ENCODE measurements at regions not wholly inside any gene's neighbourhood (a gene's known extent, or its start where the extent isn't known, plus 50 kb on each side); places are given as distances from the start of the nearest gene placed in this dataset.

DNA sequence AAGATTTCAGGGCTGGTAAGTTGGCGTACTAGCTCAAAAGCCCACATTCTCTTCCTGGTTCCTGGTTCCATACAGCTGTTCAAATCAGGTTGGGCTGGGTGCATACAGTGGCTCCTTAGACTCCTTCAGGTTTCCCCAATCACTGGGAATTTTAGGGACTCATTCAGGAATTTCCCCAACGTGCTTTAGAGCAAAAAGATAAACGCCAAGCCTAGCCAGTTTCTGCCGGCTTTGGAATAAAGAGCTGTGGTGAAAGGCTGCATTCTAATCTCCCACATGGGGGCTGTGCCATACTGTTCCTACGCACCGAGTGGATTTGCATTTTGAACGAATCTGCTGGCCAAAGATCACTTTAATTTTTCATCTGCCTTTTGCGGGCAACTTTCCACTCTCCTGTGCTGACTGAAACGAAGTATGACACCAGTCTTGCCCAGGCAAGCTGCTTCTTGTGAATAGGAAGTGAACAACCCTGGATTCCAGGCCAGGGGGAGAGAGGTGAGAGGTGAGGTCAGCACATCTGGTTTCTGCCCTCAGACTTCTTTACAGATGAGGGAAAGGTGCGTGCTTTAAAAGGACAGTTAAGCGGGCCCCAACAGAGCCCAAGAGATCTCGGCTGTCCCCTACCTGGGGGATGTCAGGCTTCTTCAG, 184.2 kb upstream of the PDZRN3 start:
- DNase-seq (ENCODE audit: low spot score), result no peak

DNA sequence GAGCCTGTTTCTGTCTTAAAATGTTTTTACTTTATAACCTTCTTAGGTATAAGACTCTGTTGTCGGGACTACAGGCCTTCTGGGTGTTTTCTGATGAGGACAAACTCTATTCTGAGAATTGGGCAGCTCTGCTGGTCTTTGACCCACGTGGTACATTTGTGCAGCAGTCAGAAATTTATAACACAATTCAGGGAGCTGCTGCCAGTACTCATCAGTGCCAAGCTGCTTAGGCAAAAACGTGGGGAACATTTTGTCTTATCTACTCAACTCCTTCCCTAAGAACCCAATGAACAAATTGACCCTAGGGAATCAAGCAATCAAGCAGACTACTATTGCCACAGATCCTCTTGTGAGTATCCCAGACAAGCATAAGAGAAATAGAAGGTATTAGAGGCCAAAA, 180.7 kb upstream of the PDZRN3 start:
- no peak for DNase-seq (ENCODE audit: low spot score)

DNA sequence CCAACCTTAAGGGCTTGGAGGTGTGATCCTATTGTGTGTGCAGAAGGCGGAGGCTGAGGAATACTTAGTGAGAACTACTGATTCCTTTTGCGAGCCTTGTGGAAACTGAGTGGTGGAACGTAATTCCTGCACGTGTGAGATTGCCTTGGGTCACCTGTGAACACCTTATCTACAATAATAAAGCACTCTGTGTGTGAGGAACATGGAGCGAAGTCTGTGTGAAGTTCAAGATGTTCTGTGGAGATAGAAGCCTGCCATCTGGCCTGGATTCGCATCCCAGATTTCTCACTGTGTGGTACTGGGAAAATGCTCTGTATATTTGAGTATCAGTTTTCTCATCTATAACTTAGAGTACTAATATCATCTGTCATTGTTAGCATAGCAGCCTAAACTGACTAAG, 179.5 kb upstream of the PDZRN3 start:
- no peak for DNase-seq (ENCODE audit: low spot score)

DNA sequence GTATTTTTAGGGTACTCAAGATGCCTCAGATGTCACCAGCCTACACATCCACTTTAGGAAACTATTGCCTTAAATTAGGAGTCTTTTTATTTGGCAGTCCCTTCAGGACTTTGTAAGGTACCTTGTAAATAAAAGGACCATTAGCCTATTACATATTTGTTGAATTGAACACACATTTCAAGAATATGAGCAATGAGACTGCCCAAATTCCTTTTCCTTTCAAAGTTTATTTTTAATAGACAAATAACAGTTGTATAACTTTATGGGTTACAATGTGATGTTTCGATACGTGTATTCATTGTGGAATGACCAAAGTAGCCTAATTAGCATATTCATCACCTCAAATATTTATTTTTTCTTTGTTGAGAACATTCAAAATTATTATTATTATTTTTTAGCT, 176.7 kb upstream of the PDZRN3 start:
- no peak for DNase-seq (ENCODE audit: low spot score)

DNA sequence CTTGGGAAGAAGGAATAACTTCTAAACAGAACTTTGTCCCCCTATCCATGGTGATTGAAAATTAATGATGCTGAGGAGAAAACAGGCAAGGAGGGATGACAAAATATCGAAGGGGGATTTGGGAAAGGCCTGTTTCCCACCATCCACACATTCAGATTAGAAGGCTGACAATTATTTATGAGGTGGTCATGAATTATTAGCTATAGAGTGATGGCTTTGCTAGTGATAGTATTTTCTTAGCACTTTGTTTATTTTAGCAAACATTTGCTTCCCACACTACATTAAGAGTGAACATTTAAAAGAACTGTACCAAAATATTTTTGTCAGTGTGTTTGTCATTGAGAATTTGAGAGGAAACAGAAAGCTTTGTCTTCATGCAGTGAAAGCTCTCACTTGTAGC, 172.6 kb upstream of the PDZRN3 start:
- no peak for DNase-seq (ENCODE audit: low spot score)

DNA sequence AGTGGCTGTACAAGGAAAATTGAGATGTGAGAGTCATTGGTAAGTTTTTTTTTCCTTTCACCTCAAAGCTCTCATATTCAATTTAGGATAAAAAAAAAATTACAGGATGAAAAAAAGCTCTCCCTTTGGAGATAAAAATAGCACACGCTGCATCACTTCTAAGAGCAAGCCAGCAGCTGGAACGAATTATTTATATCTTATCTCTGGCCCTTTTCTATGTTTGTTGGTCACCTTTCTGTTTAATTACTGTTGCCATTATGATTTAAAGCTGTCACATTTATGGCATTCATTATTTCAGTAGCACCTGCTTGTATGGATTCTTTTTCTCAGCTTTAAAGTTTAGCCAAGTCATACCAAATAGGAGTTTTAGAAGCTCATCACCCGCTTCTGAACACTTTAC, 171.6 kb upstream of the PDZRN3 start:
- no peak for DNase-seq (ENCODE audit: low spot score)

DNA sequence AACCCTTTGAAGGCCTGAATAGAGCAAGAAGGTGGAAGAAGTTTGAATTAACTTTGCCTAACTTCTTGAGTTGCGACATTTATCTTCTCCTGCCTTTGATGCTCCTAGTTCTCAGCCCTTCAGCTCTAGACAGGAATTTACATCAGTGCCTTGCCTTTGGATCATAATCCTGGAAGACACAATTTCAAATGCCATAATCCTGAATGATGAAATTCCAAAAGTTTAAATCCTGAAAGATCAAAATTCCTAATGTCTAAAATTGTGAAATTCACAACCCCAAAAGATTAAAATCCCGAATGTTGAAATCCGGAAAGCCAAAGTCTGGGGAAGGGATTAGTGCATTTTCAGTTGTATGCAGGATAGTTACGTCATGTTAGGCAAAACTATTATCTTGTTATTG, 166.6 kb upstream of the PDZRN3 start:
- no peak for DNase-seq (ENCODE audit: low spot score)

DNA sequence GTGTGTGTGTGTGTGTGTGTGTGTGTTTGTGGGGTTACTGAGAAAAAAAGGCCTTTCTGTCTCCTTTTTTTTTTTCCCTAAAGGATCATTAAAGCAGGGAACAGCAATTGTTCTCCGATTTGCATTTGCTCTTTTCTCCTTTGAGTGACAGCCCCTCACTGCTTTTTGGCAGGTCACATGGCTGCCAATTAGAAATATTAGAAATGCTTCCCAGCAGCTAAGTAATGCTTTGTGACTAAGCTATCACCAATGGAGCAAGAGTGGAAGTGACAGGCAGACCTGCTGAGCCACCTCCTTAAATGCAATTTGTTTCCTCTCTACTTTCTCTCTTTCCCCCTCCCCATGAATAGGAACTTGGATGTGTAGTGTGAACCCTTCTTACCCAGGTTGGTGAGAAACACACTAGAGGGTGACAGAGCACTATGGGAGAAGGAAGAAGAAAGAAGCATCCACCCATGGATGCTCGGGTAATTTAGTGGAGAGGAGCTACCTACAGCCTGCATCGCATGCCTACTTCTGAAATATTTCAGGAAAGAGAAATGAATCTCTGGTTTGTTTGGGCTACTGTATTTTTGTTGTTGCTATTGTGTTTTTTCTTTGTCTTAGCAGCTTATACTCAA, 165.2 kb upstream of the PDZRN3 start:
- DNase-seq (ENCODE audit: low spot score), result no peak

DNA sequence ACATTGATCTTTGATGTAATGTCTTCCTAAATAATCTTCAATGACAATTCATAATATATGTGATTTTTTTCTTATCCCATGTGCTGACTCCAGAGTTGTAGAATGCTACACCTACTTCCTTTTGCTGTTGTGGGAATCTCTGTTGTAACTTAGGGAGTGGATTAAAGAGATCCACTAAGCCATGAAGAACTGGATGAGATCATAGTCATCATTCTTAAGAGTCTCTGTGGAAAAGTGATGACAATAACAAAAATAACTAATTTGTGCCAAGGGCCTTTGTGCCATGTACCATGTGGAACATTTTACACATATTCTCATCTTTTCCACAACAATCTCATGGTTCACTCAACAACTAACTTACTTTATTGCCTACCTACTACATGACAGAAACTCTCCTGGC, 162.9 kb upstream of the PDZRN3 start:
- no peak for DNase-seq (ENCODE audit: low spot score)

DNA sequence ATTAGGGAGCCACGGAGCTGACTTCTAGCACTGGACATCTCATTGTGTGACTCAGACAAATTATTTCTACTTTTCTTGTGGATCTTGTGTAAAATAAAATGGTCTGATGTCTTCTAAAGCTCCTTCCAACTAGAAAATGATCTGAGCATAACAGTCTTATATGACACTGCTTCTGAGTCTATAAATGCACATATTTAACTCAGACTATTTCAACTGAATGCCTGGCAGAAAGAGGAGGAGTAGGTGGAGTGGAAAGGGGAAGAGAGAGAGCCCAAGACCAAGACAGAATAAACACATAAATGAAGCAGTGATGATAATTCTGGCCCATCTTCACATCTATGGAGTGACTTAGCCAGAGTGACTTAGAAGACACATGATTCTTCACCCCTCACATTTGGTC, 162.3 kb upstream of the PDZRN3 start:
- no peak for DNase-seq (ENCODE audit: low spot score)

DNA sequence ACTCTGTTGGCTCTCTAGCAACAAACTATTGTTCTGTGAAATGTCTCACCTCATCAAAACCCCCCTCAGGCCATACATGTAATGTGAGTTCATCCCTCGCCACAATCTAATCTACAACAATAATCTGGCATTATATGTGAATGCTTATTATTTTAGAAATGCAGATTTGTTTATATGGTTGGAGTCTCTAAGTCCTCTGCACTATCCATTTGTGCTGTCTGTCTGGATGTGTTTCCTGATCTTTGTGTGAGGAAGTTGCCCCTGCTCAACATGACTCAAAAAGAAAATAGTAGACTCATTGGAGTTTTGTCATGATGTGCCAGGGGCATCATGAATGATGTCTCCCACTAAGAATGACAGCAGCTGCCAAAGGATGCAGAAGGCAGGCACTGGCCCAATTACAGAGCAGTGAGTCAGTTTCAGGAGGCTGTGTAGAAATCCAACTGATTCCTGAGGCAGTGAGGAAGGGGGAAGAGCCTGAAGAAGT, 161.6 kb upstream of the PDZRN3 start:
- no peak for DNase-seq (ENCODE audit: low spot score)

DNA sequence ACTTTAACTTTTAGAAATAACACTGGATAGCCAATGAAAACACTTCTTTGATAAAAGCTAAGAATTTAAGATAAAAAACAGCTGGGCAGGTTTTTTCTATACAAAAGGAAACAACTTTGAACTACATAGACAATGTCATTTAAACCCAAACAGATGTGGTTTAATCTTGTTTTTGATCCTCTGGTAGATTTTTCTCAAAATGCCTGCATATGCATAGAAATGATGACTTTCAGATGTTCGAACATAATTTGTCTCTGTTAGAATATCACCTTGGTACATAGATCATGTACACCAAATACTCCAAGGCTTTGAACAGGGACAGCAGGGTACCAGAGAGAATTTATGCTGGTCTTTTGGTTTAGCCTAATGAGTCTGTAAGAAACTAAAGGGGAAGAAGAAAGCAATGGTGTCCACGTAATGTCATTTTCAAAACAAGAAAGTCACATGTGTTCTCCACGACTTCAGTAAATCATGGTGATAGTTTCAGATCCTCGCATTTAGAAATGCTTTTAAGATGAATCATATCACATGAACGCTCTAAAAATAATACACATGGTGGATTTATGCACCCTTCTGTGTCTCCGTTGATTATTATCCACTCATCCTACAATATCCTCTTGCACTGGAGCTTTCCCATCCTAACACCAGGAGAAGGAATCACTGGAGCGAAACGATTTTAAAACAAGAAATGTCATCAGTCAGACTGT, 160.1 kb upstream of the PDZRN3 start:
- no peak for DNase-seq (ENCODE audit: low spot score)

DNA sequence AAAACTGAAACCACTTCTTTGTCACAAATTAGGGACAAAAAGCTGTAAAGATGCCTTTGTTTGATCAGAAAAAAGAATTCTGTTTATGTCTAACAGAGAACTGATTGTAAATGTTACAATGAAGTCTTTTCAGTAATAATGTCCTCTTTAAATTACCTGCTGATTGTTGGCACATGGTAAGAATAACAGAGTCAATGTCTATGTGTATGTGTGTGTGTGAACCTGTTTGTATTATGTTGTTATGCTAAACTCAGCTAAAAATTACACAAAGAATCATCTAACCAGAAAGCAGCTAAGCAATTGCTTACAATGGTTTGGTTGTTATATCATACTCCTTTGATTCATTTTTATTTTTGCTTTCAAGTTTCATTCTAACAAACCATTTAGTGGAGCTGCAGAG, 159.1 kb upstream of the PDZRN3 start:
- DNase-seq (ENCODE audit: low spot score), result no peak

DNA sequence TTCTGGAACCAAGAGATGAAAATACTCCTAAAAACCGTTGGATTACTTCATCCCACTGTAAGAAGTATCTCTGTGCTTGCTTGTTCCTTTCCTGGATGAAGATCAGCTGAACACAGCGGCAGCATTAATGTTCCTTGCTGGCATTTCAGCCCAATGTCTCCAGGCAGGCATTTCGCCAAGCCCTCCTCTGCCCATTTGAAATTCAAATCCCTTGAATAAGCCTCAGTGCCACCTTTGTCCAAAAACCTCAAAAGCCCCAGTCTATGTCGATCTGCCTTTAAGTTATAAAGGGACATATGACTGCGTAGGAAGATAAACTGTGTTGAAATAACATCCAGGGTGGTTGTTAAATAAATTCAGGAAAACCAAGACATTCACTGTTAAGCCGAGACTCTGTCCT, 156.8 kb upstream of the PDZRN3 start:
- no peak for DNase-seq (ENCODE audit: low spot score)

DNA sequence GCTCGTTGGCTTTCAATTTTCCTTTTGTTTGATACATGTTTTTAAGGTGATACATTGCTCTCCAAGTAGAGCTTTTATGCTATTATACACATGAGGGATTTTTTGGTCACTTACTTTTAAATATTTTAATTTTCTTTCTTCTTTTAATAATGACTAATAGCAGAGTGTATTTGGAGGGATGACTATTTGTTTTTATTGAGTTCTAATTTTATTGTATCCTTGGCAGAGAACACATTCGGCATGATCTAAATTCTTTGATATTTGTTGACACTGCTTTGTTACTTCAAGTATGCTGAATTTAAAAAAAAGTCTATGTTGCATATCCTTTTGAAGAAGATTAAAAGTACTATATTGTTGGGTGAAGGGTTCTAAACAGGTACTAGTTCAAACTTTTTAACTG, 149.9 kb upstream of the PDZRN3 start:
- no peak for DNase-seq (ENCODE audit: low spot score)

DNA sequence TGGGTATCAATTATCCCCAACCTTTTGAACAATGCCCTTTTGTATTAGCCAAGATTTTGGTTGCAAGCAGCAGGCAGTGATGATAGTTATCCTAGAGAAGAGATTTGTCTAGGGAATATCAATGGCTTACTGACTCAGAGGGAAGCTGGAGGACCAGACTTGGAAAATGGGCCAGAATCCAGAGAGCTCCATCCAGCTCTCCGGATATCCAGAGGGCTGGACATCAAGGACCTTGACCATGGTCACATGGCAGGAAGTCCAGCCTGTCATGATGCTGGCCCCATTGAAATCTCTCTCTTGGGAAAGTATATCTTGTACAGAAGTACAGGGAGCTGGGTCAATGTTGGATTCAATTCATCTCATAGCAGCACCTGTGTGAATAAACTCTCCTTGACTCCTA, 148.5 kb upstream of the PDZRN3 start:
- DNase-seq (ENCODE audit: low spot score), result no peak

DNA sequence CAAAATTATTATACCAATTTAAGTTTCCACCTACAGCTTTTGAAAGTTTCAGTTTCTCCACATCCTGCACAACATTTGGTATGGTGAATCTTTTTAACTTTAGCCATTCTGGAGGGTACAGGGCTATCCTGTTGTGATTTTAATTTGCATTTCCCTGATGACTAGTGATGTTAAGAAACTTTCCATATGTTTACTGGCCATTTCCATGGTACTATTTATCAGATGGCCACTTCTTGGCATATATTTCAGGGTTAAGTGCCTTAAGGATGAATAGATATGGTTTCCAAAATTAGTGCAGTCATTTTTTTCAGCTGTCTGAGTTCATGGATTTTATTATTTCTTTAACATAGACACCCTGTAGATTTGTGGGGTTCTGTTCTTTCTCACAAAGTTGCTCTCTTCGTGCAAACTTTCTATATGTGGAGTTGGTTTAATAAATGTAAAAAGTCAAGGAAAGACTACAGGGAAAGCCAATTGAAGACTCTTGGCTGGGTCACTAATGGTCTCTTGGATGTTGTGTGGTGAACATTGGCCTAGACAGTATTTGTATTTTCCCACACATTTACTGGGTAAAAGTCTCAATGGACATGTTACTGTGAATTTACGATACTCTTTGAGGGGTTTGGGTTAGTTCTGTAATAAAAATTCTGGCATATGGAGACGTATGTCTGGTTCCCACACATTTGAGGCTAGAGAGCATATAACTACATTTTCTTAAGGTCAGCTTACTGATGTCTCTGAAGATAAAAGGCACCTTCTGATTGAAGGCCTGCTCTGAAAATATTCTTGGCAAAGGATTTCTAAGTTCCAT, 147.5 kb upstream of the PDZRN3 start:
- DNase-seq (ENCODE audit: low spot score), result no peak

DNA sequence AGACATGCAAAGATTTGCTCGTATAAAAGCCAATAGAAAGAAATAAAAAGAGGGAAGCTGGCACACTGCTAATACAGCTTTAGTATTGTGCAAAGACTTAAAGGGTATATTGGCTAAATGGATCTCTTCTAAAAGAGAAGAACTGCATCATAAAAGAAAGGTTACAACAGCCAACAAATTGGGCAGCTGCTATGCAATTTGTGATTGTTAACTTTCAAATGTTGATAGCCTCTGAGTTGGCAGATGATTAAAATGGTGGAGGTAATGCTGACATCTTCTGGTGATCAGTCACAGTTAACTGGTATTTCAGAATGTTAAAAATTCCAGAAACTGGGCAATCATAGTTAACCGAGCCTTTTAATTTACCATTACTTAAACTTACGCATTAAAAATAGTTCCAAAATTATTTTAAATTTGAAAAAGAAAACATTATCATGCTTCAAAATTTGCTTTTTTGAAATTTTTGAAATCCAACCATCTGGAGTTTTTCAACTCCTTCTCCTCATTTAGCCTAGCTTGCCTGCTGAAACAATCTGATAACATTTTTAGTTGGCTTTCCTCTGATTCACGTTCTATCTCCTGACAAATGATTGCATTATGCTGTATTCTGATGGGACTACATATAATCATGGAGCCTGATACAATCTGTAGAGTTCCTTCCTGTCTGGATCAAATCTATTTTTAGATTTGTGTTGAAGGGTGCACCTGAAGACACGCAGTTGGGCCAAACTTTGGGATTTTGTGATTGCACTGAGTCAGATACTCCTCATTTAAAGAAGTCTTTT, 144.0 kb upstream of the PDZRN3 start:
- DNase-seq (ENCODE audit: low spot score), result no peak

DNA sequence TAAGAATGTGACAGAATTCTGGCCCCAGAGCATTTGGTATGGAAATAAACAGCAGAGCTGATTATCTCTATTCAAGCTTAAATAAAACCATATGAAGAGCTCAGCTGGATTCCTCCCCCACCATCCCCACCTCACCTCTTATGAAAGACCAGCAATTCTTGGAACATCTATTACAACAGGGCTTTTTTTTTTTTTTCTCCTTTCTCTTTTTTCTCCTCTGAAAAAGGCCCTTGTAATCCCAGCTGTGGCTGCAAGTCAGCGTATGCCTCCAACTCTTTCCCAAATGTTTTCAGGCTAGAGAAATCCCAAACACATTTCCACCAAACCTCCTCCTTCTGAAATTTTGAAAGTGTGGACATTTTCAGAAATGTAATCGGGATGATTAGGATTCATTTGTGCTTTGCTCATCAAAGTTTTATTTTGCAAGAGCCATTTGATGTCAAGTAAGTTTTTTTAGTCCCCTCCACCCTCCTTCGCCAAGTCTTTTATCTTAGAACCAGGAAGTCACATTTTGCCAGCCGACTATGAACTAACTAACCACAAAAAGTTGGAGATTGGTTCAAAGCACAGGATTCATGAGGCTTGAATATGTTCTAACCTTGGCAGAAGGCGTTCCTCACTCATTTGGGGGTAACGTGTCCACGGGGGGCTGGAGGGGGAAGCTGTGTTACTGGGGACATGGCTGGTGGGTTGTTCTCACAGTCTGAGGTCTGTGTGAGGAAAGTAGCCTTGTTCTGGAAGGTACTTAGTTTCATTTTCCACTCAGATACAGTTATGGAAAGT, 142.0 kb upstream of the PDZRN3 start:
- no peak for DNase-seq (ENCODE audit: low spot score)

DNA sequence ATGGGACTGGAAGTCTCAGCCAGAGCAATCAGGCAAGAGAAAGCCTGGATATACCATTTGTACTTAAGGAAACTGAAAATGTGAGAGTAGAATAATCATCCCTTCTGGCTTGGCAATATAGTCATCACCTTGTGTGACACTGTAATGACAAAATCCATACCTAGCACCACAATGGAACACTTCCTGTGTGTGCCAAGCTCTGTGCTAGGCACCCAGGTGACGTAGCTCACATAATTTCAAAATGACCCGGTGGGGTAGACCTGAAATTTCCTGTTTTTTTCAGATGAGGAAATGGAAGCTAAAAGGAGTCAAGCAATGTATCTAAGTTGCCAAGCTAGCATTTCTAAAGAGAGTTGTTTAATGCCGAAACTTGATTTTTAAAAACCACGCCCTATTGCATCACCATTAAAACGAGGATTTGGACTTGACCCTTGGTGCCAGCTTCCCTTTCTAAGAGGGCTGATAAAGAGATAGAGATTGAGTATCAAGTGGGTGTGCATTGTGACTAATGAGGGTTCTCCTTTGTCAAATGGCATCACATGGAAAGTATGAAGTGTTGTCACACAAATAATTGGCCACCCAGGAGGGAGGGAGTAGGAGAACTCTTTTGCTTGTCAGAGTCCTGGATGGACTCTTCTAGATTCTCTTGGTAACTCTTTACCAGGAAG, 141.3 kb upstream of the PDZRN3 start:
- DNase-seq (ENCODE audit: low spot score), result no peak

All from HT-29 (cell line).